GM19395 (cell line): ENCODE measurements at regions not wholly inside any gene's neighbourhood (a gene's known extent, or its start where the extent isn't known, plus 50 kb on each side); places are given as distances from the start of the nearest gene placed in this dataset.

Source experiments
- ATAC-seq: cut with Tn5 transposase; IDR thresholded peaks from one replicate; pipeline ENCODE4 v1.9.1; 2021; ENCODE audit warnings: mild to moderate bottlenecking, moderate library complexity; ENCODE audit not compliant: unreplicated experiment

DNA sequence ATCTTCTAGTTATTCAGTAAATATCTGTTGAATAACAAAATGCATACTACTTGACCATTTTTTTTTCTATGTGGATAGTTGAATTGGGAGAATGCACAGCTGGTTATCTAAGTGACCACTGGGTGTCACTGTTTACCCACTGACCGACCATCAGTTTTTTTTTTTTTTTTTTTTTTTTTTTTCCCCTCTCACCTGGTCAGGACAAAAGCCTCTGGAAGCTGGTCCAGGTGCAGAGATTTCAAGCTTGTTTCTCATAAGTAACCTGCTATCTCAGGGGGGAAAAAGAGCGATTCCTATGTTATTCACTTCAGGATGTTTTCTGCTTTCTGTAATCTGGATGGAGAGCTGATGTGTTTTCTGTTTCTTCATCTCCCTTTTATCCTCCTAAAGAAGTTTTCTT is 256.0 kb downstream of the DCDC2C start:
- ATAC-seq = no peak

DNA sequence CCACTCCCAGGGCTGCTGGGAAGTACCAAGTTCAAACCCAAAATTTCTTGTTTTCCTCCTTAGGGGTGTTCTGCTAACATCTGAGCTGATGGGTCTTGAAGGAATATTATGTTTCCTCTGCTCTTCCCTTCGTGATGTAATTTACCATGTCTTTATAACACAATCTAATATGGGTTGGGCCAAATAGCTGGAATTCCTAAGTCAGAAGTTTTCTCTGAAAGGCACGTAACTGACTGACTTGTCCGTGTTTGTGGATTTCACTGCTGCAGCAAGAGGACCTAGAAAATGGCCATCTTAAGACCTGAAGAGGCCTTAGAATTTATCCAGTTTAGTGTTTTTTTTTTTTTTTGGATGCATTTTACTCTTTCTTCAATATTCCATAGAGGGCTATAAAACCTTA is 256.7 kb downstream of the DCDC2C start:
- ATAC-seq = no peak

DNA sequence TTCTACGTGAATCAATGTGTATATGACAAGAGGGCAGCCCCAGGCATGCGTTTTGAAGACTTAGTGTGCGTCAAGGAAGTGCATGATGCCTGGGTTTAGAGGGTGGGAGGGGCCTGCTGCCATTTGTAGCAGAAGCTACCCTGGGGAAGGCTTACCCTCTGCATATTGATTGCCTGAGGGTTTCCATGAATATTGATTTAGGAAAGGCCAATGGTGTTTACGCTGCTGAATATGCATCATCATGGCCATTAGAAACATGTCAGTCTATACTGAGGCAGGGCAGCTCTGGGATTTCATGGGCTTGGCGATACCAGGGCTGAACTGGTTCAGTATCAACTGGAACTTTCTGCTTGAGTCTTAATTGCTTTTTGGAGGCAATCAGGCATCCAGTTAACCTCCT is 259.3 kb downstream of the DCDC2C start:
- ATAC-seq = no peak

DNA sequence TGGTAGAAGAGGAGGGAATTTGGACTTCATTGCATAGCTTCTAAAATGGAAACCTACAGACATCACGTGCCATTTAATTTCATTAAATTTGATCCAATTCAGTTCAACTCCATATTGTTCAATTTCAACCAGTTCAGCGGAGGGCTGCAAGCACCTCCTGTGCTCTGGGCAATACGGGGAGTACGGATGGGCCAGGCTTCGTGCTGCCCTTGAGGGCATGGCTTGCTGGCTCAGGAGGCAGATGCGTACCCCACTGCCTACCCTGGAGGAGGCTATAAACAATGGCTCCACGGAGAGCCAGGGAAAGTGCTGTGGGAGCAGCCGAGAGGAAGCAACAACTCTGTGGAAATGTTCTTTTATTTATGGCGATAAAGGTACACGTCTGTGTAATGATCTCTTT is 261.8 kb downstream of the DCDC2C start:
- no peak for ATAC-seq

DNA sequence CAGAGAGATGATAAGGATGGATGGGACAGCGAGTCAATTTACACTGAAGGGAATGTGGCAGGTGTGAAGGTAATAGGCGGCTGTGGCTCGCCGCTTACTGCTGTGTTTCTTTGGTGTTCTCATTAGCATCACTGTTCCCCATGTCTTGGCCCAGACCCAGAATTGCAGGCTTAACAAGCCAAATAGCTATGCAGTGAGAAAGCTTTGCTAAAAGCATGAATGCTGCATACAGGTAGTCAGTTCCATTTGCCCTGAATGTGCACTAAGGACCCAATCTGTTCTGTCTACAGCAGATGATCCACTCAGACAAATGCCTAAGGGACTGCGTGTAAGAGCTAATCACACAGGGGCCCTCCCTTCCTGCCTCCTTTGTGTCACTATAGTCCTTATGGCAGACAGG is 262.6 kb downstream of the DCDC2C start:
- ATAC-seq = no peak

DNA sequence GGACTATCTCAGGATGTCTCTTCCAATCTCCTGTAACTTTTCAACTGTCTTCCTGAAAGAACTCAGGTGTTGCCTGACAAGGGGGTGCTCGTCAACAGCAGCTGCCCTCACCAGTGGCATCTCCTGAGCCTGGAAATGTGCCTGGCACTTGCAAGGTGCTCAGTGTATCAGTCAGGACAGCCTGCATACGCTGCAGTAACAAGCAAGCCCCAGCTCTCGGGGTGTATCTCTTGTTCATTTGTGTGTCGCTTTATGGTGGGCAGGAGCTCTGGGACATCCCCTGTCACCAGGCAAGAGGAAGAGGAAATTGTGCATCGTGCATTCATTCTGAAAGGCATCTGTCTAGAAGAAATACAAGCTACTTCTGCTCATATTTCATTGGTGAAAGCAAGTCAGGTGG is 263.1 kb downstream of the DCDC2C start:
- no peak for ATAC-seq

DNA sequence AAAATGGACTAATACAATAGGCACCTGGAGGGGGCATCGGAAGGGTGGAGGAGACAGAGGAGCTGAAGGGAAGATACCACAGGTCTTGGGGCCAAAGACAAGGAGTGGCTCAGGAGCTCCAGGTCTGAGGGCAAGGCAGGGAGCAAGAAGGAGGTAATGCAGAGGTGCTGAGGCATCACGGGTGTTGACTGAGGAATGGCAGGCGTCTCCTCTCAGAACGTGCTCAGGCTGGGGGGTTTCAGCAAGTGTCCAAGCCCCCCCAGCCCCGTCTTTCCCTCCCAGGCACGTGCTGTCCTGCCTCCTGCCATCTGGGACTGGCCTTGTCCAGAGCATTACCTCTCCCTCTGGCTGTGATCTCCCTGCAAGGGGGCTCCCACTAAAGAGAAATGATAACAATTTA is 265.4 kb downstream of the DCDC2C start:
- ATAC-seq = no peak

DNA sequence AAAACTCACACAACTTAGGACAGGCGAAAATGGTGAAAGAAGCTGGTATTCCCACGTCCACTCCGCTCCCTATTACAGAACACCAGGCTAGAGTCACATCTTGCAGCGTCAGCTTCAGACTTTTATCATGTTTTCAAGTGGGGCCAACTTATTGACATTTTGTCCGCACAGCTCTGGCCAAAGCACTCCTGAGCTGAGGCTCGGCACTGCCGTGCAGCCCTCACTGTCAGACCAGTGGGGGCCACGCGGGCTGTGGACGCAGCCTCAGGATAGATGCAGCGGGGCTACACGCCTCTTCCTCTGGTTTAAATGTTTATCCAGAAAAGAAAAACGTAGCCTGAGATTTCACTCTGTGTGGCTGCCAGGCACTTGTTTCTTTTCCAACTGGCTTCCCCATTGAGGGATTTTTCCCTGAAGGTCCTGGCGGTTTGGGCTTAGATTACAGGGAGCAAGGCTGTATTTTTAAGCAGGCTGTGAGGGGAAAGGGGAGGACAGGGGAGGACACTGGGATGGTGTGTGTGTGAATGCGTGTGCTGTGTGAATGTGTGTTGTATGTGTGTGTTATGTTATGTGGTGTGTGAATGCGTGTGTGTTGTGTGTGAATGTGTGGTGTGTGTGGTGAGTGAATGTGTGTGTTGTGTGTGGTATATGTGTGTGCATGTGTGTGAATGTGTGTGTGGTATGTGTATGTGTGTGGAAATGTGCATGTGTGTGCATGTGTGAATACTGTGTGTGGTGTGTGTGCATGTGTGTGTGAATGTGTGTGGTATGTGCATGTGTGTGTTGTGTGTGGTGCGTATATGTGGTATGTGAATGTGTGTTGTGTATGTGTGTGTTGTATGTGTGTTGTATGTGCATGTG is 267.6 kb downstream of the DCDC2C start:
- ATAC-seq = no peak

DNA sequence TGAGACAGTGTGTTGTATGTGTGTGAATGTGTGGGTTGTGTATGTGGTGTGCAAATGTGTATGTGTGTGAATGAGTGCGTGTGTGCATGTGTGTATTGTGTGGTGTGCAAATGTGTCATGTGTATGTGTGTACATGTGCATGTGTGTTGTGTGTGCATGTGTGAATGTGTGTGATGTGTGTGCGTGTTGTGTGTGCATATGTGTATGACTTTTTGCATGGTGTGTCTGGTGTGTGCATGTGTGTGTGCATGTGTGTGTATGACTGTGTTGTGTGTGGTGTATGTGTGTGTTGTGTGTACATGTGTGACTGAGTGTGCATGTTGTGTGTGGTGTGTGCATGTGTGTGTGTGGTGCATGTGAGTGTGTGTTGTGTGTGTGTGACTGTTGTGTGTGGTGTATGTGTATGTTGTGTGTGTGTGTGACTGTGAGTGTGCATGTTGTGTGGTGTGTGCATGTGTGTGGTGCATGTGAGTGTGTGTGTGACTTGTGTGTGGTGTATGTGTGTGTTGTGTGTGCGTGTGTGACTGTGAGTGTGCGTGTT is 268.3 kb downstream of the DCDC2C start:
- ATAC-seq = no peak

DNA sequence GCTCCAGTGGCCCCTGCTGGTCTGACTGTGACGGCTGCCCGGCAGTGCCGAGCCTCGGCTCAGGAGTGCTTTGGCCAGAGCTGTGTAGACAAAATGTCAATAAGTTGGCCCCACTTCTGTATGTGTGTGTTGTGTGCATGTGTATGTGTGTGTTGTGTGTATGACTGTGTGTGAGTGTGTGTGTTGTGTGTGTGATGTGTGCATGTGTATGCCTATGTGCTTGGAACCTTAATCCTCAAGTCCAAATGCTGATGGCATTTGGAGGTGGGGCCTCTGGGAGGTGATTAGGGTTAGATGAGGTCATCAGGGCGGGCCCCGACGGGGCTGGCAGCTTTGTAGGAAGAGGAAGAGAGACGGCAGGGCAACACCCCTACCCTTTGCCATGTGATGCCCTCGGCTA is 269.0 kb downstream of the DCDC2C start:
- no peak for ATAC-seq

DNA sequence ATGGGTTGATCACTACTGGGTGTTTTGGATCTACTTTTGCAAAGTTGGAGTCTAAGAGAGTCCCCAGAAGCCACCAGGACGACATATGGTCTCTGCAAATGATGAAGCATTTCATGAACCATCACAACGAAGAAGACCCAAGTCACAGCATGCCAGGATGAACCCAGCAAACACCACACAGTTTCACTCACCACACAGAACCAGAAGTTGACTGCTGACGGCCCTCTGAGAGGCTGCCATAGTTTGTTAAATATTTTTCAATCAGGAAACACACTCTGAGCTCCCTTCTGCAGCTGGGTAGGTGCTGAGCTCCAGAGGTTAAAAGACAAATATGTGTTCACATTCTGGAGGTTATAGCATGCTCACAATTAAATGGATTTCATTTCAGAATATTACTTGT is 271.4 kb downstream of the DCDC2C start:
- no peak for ATAC-seq

DNA sequence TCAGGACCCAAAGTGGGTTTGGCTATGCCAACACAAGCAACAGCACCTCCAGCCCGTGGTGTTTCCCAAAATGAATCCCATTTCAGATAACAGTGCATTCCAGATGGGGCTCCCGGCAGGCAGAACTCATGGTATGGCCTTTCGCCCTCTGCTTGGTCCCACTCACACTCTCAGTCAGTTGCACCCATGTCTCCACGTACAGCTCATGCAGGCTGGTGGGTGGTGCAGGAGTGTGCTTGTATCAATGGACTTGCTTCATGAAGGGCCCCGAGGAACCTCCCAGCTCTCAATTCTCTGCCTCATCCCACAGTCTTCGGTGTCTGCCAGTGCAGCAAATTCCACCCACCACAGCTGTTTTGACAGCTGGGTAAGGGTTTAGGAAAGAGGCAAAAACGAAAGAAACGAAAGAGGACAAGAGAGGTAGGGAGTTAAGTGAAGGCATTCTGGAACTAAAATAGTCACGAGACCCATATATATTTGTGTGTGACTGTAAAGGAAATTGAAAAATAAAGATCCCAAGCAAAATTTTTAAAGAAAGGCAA is 278.1 kb downstream of the DCDC2C start:
- no peak for ATAC-seq

DNA sequence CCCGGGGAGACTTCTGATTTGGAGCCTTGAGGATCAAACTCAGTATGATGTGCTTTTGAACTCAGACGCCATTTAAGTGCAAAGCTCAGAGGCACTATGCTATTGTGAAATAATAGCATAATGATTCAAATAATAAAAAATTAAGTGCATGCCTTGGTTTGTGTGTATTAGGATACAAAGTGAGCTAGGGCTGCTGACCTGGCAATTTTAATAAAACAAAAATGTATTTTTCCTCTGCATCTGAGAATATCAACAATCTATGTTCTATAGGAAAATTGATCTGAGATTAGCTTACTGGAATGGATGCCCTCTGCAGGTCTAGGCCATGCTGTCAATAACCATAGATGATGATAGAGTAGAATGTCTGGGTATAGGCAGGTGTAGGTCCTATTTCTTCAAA is 278.8 kb downstream of the DCDC2C start:
- no peak for ATAC-seq

DNA sequence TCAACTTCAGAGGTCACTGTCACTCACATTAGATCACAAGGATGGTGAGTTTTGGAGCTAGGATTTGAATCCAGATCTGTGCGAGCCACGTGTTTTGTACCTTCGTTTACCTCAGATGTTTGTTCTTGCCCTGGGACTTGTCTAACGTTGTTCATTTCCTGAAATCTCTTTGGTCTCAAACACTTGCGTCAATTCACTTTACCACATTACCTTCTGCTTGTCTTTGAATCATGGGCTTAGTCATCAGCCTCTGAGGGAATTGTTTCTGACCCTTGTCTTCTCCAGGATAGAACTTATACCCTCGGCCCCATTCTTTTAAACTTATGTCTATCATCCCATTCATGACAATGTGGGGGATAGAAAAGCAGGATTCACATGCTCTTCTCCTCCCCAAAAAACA is 282.7 kb downstream of the DCDC2C start:
- ATAC-seq = no peak

DNA sequence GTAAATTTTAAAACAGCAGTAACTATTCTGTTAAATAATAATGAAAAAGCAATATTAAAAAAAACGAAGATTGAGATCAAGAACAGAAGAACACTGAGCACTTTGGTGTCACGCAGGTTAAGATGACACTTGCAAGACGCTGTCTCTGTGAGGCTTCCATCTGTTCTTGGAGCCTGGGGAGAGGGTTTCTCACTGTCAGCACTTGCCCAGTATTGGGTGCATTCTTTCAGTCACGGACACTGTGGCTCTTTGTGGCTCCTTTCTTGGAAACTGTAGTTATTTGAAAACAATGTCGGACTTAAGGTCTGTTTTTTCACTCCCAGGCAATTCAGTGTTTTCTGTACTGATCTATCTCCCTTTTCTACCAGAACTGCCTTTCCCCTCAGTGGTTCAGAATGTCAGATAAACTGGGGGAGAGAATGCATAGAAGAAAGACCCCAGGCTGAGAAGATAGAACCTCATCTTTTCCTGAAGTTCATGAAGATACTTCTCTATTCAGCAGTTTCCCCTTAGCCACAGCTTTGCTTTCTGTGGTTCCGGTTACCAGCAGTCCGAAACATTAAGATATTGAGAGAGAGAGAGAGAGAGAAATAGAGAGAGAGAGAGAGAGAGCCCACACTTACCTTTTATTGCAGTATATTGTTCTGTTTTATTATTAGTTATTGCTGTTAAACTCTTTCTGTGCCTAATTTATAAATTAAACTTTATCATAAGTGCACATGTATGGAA is 283.3 kb downstream of the DCDC2C start:
- ATAC-seq = no peak

DNA sequence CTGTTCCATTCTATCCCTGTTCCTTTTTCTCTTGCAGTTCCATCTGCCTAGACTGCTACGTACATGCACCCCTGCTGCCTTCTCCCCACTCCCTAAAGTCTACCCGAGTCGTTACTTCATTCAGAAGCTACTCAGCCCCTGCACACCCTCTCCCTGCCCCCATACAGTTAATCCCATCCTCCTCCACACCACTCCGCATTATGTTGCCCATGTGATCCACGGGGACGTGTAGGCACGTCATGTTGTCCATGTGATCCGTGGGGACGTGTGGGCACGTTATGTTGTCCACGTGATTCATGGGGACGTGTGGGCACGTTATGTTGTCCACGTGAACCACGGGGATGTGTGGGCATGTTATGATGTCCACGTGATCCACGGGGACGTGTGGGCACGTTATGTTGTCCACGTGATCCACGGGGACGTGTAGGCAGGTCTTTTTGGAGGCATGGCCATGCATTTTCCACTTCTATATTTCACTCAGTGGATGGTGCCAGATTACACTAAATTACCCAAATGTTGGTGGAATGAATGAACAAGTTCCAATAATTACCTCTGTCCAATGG is 299.5 kb downstream of the DCDC2C start:
- ATAC-seq = no peak

DNA sequence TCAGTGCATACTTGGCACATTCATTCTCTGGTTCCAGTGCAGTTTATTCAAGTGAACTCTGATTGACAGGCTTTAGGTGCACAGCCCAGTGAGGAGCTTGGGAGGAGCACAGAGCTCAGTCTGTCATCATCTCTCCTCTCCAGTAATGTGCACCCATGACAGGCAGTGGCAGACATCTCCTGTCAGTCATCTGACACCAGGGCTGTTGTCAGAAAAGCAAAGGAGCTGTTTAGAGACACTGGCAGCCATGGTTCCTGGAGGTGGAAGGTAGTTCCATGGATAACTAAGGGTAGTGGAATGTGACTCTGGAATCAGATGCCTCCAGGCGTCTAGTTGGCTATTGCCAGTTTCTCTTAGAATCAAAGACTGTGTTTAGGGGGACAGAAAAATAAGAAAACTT is 308.8 kb downstream of the DCDC2C start:
- ATAC-seq = no peak

DNA sequence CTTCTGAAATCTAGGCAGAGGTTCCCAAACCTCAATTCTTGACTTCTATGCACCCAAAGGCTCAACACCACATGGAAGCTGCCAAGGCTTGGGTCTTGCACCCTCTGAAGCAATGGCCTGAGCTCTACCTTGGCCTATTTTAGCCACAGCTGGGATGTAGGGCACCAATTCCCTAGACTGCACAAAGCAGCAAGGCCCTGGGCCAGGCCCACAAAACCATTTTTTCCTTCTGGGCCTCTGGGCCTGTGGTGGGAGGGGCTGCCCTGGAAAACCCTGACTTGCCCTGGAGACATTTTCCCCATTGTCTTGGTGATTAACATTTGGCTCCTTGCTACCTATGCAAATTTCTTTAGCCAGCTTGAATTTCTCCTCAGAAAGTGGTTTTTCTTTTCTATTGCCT is 315.2 kb downstream of the DCDC2C start:
- no peak for ATAC-seq

DNA sequence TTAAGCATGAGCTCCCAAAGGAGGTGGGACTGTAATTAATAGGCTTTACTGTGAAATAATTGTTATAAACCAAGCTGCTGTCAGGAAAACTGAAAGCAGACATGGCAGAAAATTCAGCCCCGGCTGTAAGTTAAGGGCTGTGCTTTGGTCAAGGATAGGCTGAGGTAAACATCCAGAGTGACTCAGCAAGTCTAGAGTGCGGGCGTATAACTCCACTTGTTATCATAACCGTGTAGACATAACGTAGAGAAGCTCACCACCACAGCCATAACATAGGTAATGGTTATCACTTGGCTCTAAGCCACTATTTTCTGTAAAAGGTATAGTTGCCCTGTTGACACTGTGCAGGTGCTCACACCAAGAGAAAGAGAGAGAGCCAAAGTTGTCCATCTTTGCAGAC is 316.8 kb downstream of the DCDC2C start:
- ATAC-seq = no peak

DNA sequence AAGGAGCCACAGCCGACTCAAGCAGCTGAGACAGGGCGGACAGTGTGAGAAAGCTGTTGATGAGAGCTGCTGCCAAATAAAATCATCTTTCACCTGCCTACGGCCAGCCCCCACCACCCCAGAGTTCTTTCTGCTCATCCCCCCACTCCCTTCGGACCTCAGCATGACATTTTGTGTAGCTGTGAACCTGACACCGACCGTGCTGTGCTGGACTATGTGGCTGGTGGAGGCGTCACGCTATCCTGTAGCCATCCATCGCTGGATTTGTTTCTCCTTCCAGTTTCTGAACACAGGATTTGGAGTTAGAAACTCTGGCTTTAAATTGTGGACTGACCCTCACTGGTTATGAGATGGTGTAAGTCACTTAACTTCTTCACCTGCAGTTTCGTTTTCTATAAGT is 317.3 kb downstream of the DCDC2C start:
- no peak for ATAC-seq

DNA sequence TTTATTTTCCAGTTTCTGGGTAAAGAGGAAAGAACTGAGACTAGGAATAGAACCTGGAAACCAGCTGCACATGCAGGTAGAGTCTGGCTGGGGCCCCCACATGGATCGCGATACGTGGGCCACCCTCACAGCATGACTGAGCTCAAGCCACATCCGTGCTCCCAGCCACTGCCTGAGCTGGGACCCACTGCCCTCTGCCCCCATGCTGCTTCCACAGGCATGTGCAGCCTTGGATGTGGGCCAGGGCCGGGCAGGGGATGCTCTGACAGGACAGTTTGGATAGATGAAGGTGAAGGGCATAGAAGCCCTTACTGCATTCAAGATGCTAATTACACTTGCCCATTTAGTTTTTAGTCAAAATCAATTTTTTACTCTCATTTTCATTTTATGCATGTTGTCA is 321.2 kb downstream of the DCDC2C start:
- no peak for ATAC-seq

DNA sequence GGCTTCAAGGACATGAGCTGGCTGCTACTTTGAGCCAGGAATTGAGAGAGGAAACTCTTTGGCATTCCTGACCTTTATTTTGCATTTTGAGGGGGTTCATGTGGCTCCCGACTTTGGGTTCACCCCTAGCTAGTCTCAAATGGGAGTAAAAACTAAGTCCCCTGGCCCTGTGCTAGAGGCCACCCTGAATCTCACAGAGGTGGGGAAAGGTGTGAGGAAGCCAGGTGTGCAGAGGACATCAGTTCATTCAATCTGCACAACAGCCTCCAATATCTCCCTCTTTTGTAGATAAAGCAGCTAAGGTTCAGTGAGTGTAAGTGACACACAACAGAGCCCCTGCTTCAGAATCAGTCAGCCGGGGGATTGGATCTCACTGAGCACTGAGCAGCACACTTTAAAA is 325.7 kb downstream of the DCDC2C start:
- no peak for ATAC-seq
